Transverse colon (tissue), 4 donors: ENCODE measurements at regions not wholly inside any gene's neighbourhood (a gene's known extent, or its start where the extent isn't known, plus 50 kb on each side); places are given as distances from the start of the nearest gene placed in this dataset.
"Not testable (repeated sequence)": the region's sequence is repeated elsewhere in the genome, so short reads cannot be mapped to it uniquely, and the experiment has no call there.

Experiments used
- DNase-seq: peaks from one replicate; pipeline ENCODE4 v3.0.0-alpha.2; 2019
- H3K27ac ChIP-seq, 4 donors: fragments of 200-600 bp; sonication (generic); 2 replicates each; pipeline ENCODE4 v1.5.1; 2016 to 2018; ENCODE audit warnings: inconsistent platforms in 4 of 4
- H3K27me3 ChIP-seq: fragments of 200-600 bp; sonication (generic); 2 replicates; pipeline ENCODE4 v1.5.1; 2017; ENCODE audit warnings: inconsistent platforms
- H3K36me3 ChIP-seq, 4 donors: fragments of 200-600 bp; sonication (generic); 2 replicates each; pipeline ENCODE4 v1.5.1; 2017 to 2019; ENCODE audit warnings: inconsistent platforms in 4 of 4
- H3K4me1 ChIP-seq, 4 donors: fragments of 200-600 bp; sonication (generic); 2 replicates each; pipeline ENCODE4 v1.5.1; 2017 to 2020; ENCODE audit warnings: inconsistent platforms in 4 of 4
- H3K4me3 ChIP-seq, 4 donors: fragments of 200-600 bp; sonication (generic); 1 replicate in 1 of 4; 2 replicates in 3 of 4; pipeline versions ENCODE4 v1.5.1 to v1.6.1; 2017 to 2019; ENCODE audit warnings: inconsistent platforms in 4 of 4
- H3K9me3 ChIP-seq, 2 donors: fragments of 200-600 bp; sonication (generic); 2 replicates each; pipeline ENCODE4 v1.5.1; 2017 to 2019; ENCODE audit warnings: inconsistent platforms in 2 of 2
- EP300 ChIP-seq: sonication (generic); formaldehyde crosslinking; IDR thresholded peaks from one replicate; pipeline ENCODE4 v1.6.1; 2017; ENCODE audit warnings: antibody characterized with exemption, low read depth
- POLR2A ChIP-seq: fragments of 450-650 bp; IDR thresholded peaks from one replicate; pipeline ENCODE4 v1.6.1; 2016; ENCODE audit warnings: antibody characterized with exemption, mild to moderate bottlenecking, moderate library complexity
- POLR2AphosphoS5 ChIP-seq, 3 donors: sonication (generic); formaldehyde crosslinking; IDR thresholded peaks; one replicate each; pipeline ENCODE4 v1.6.1; 2016; ENCODE audit warnings: antibody characterized with exemption in 3 of 3
- WGBS, 2 donors: methylation state at CpG; one replicate each; pipeline ENCODE4 v1.1.5; 2018; ENCODE audit warnings: low coverage in 1 of 2; 5-methylcytosine and 5-hydroxymethylcytosine counted together
- in situ Hi-C, 4 donors: fragments of 200-750 bp; cut with MboI; loops; one replicate each; pipeline versions ENCODE4 v1.15.0 to v1.15.1; 2017; ENCODE audit warnings: low sequenced_read_pairs in 3 of 4, low pct_ligation_motif_present in 1 of 4, low pct_unique_long_range_greater_than_20kb in 1 of 4
- intact Hi-C: fragments of 100-400 bp; cut with DNase I; formaldehyde crosslinking; loops from one replicate; pipeline ENCODE4 v1.15.1; 2023; ENCODE audit warnings: low total_unique reads
- TF ChIP-seq, protein P1 (sequence below), 5 experiments: fragments of 200-600 bp in 3 of 5; fragments of 450-650 bp in 2 of 5; sonication (generic) in 3 of 5; IDR thresholded peaks; 1 replicate in 2 of 5; 2 replicates in 3 of 5; pipeline ENCODE4 v1.5.1; 2016 to 2017; ENCODE audit warnings: antibody characterized with exemption in 5 of 5, inconsistent platforms in 3 of 5, mild to moderate bottlenecking in 2 of 5, moderate library complexity in 1 of 5

DNA sequence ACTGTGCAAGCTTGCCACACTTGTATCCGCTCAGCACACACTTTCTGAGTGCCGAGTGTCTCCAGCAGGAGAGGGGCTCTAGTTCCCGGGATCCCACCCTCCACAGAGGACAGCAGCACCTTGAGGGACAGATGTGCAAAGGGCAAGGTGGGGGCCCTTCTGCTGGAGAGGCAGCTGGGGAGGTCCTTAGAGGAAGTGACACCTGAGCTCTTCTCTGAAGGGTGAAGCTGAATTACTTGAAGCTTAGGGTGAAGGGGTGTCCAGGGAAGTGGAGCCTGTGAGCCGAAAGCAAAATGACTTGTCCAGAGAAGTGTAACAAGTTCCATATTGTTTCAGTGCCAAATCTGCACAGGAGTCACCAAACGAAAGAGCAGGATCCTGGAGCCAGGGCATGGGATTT lies 136.3 kb upstream of the DUSP22 start:
- Histone ChIP-seq H3K4me1 (no peaks in the 10 kb centered on the region), H3K27ac (no peak overlapping the region), H3K27me3 (peaks cover 15% of the 10 kb centered on the region), H3K4me3 (no peak overlapping the region), H3K36me3 (no peaks in the 10 kb centered on the region), H3K9me3 (no peaks in the 10 kb centered on the region)
- WGBS, 2 donors = 20 to 36% methylated on average over 1 to 5 of the region's 5 CpGs
- no peak for TF ChIP-seq POLR2AphosphoS5 (IDR thresholded peaks at IDR 0.05)
- TF ChIP-seq EP300 = no peak
- TF ChIP-seq, protein P1, sequence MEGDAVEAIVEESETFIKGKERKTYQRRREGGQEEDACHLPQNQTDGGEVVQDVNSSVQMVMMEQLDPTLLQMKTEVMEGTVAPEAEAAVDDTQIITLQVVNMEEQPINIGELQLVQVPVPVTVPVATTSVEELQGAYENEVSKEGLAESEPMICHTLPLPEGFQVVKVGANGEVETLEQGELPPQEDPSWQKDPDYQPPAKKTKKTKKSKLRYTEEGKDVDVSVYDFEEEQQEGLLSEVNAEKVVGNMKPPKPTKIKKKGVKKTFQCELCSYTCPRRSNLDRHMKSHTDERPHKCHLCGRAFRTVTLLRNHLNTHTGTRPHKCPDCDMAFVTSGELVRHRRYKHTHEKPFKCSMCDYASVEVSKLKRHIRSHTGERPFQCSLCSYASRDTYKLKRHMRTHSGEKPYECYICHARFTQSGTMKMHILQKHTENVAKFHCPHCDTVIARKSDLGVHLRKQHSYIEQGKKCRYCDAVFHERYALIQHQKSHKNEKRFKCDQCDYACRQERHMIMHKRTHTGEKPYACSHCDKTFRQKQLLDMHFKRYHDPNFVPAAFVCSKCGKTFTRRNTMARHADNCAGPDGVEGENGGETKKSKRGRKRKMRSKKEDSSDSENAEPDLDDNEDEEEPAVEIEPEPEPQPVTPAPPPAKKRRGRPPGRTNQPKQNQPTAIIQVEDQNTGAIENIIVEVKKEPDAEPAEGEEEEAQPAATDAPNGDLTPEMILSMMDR (IDR thresholded peaks at IDR 0.05) = no peak
- no peak for TF ChIP-seq POLR2A
- DNase-seq = no peak
- intact Hi-C loops = no loop called here
- in situ Hi-C loops = no loop called here

DNA sequence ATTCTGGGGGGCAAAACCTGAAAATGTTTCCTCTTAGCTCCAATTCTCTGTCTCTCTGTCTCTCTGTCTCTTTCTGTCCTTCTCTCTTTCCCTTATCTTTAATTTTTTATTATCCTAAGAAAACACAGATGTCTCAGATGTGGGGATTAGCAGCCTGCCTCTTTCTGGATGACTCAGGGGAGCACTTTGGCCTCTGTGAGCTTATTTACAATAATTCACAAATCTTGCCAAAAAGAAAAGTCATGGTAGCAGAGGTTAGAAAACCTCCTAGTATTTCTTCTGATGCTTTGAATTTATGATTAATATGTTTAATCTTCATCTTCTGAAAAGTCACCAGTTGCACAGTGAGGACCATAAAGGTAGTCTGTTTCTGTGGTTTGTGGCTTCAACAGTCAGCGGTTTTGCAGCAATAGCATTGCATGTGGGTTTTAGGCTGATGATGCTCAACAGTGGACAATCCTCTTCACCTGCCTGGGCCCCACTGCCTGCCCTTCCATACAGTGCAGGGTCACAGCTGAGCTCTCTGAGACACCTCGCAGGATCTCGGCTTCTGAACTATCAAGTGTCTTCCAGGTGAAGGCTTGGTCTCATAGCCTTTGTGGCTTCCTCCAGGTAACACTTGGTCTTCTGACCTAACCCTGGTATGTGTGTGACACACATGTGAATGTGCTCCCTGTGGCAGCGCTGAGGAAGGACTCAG lies 135.7 kb upstream of the DUSP22 start:
- H3K27ac ChIP-seq, H3K9me3 ChIP-seq, in situ Hi-C loops, H3K36me3 ChIP-seq, intact Hi-C loops, H3K4me3 ChIP-seq, H3K4me1 ChIP-seq, DNase-seq: not testable (repeated sequence)
- WGBS, 2 donors = 63 to 64% methylated on average over 2 to 4 of the region's 4 CpGs
- H3K27me3 ChIP-seq = peaks cover 14% of the 10 kb centered on the region

DNA sequence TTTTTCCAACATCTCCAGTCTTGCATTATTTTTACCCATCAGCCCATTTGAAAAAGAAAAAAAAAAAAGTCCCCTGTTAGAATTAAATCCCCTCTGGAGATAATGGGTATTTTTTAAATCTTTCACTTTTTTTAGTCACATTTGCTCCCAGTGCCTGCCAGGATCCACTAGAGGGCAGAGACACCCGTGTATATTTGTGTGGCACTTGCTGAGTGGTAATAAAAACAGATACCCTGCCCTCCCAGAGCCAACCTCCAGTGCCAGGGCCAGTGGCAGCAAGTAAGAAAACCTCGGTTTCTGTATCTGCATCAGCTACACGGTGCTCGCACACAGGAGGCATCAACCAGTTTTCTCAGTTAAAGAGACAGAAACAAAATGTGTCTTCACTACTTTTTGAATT lies 135.1 kb upstream of the DUSP22 start:
- TF ChIP-seq, protein P1 (IDR thresholded peaks at IDR 0.05) = peak in 2 of 5 experiments; percentile 14 to 16
- in situ Hi-C loops, H3K27ac ChIP-seq, H3K4me1 ChIP-seq, intact Hi-C loops, H3K27me3 ChIP-seq, H3K9me3 ChIP-seq, H3K4me3 ChIP-seq, H3K36me3 ChIP-seq, DNase-seq: not testable (repeated sequence)
- 9 to 21% methylated on average over 4 of the region's 4 CpGs for WGBS, 2 donors

DNA sequence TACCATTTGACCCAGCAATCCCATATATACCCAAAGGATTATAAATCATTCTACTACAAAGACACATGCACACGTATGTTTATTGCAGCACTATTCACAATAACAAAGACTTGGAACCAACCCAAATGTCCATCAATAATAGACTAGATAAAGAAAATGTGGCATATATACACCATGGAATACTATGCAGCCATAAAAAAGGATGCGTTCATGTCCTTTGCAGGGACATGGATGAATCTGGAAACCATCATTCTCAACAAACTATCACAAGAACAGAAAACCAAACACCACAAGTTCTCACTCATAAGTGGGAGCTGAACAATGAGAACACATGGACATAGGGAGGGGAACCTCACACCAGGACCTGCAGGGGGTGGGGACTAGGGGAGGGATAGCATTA lies 130.6 kb upstream of the DUSP22 start:
- H3K27me3 ChIP-seq, H3K4me3 ChIP-seq, intact Hi-C loops, H3K27ac ChIP-seq, DNase-seq, in situ Hi-C loops, H3K36me3 ChIP-seq, H3K4me1 ChIP-seq, H3K9me3 ChIP-seq: not testable (repeated sequence)
- WGBS, 2 donors = 65 to 72% methylated on average over 2 of the region's 2 CpGs

DNA sequence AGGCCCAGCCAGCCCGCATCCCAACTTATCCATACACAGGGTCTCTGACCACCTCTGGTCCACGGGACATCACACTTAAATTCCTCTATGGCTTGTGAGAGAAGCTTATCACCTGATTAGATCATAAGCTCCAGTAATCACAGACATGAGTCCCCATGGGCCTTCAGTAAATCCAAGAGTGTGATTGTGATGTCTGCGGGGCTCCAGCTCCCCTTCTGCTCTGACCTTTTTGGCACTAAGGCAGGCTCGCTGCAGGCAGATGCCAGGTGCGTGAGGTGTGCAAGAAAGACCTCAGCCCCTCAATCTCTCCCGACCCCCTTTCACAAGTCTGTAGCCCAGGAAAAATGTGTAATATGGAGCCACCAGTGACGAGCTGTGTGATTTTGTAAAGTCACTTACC lies 127.6 kb upstream of the DUSP22 start:
- no peaks in the 10 kb centered on the region for H3K4me1 ChIP-seq
- H3K36me3 ChIP-seq = no peaks in the 10 kb centered on the region
- no peak overlapping the region for H3K27ac ChIP-seq
- no peak for DNase-seq
- H3K9me3 ChIP-seq = no peaks in the 10 kb centered on the region
- peaks cover 5% of the 10 kb centered on the region for H3K27me3 ChIP-seq
- TF ChIP-seq POLR2A (no peak), POLR2AphosphoS5 (IDR thresholded peaks at IDR 0.05) (no peak), EP300 (no peak)
- TF ChIP-seq, protein P1 (IDR thresholded peaks at IDR 0.05) = no peak
- WGBS, 2 donors = 88 to 100% methylated on average over 1 to 7 of the region's 7 CpGs
- in situ Hi-C loops = no loop called here
- no peak overlapping the region for H3K4me3 ChIP-seq
- intact Hi-C loops = no loop called here
